HepG2 (cell line): ENCODE measurements at regions not wholly inside any gene's neighbourhood (a gene's known extent, or its start where the extent isn't known, plus 50 kb on each side); places are given as distances from the start of the nearest gene placed in this dataset.

Source experiments
- ATAC-seq: fragments of 200-7000 bp; cut with Tn5 transposase; 3 replicates; pipeline ENCODE4 v1.9.1; 2020; ENCODE audit warnings: mild to moderate bottlenecking, moderate library complexity
- BruUV-seq: library from RNA; stranded (reverse); fragments of 400-500 nt; replicated peaks from 2 replicates; lab custom pipeline; 2021; lab: Mats Ljungman, UMichigan
- CTCF ChIA-PET: fragments of 300-600 bp; formaldehyde crosslinking; extraction: SDS; loops from one replicate; lab custom pipeline; 2021; ENCODE audit warnings: low total read pairs, inconsistent platforms, low intra/inter-chr PET ratio; lab: Yijun Ruan, JAX
- POLR2A ChIA-PET: fragments of 350-600 bp; sonication (Branson Sonifier 250); formaldehyde crosslinking; loops from one replicate; lab custom pipeline; 2020; ENCODE audit warnings: antibody characterized with exemption, inconsistent platforms; lab: Yijun Ruan, JAX
- DNase-seq: peaks from one replicate; pipeline ENCODE4 v3.0.0-alpha.2; 2015; ENCODE audit warnings: low spot score
- FAIRE-seq: peaks from 3 replicates; lab custom pipeline; 2011; peaks lifted over from hg19 to GRCh38; lab: Jason Lieb, UNC
- H2AFZ ChIP-seq: one replicate; pipeline ENCODE4 v1.6.1; 2011; ENCODE audit warnings: low read length, inconsistent platforms
- H3K27ac ChIP-seq: fragments of 300-600 bp; 3 replicates; pipeline ENCODE4 v1.8.0; 2011; ENCODE audit warnings: mixed run types, mild to moderate bottlenecking, mixed read lengths, low read length, inconsistent platforms; ENCODE audit not compliant: insufficient read depth; ENCODE audit errors: extremely low read length
- H3K27me3 ChIP-seq, 2 experiments: fragments of 200-600 bp in 1 of 2; 2 replicates in 1 of 2; 3 replicates in 1 of 2; pipeline versions ENCODE4 v1.6.0 to v1.8.0; 2011; ENCODE audit warnings: low read length in 2 of 2, mild to moderate bottlenecking in 2 of 2, moderate library complexity in 2 of 2, inconsistent platforms in 1 of 2; ENCODE audit not compliant: insufficient read depth in 2 of 2, control insufficient read depth in 1 of 2
- H3K36me3 ChIP-seq, 2 experiments: fragments of 200-600 bp in 1 of 2; replicated peaks in 1 of 2; 2 replicates in 1 of 2; 3 replicates in 1 of 2; pipeline versions ENCODE4 v1.5.1 to v1.8.0; 2011; ENCODE audit warnings: low read length in 2 of 2, inconsistent platforms in 1 of 2; ENCODE audit not compliant: insufficient read depth in 2 of 2, control insufficient read depth in 1 of 2
- H3K4me1 ChIP-seq: 2 replicates; pipeline ENCODE4 v1.5.1; 2012; ENCODE audit warnings: low read length, inconsistent platforms; ENCODE audit not compliant: insufficient read depth
- H3K4me2 ChIP-seq: 2 replicates; pipeline ENCODE4 v1.6.0; 2011; ENCODE audit warnings: low read depth, low read length, inconsistent platforms
- H3K4me3 ChIP-seq, 3 experiments: fragments of 200-600 bp in 1 of 3; sonication (generic), shearing (Covaris generic) in 1 of 3; replicated peaks in 1 of 3; 2 replicates each; pipeline ENCODE4 v1.5.1; 2011 to 2016; ENCODE audit warnings: low read length in 3 of 3, inconsistent platforms in 2 of 3, low read depth in 2 of 3, mild to moderate bottlenecking in 2 of 3, control low read depth in 1 of 3, mixed read lengths in 1 of 3; ENCODE audit not compliant: insufficient read depth in 1 of 3
- H3K79me2 ChIP-seq: one replicate; pipeline ENCODE4 v1.6.1; 2011; ENCODE audit warnings: low read length, inconsistent platforms; ENCODE audit not compliant: insufficient read depth
- H3K9ac ChIP-seq: 2 replicates; pipeline ENCODE4 v1.6.0; 2011; ENCODE audit warnings: mild to moderate bottlenecking, low read depth, low read length, inconsistent platforms; ENCODE audit not compliant: insufficient read depth
- H3K9me3 ChIP-seq: 2 replicates; pipeline ENCODE4 v1.5.1; 2012; ENCODE audit warnings: mild to moderate bottlenecking, low read length
- H4K20me1 ChIP-seq: 2 replicates; pipeline ENCODE4 v1.6.0; 2011; ENCODE audit warnings: inconsistent platforms, mild to moderate bottlenecking, low read length, moderate library complexity; ENCODE audit not compliant: insufficient read depth
- ATM ChIP-seq: fragments of 450-650 bp; IDR thresholded peaks from 2 replicates; pipeline ENCODE4 v1.7.1; 2017; ENCODE audit warnings: mild to moderate bottlenecking, borderline replicate concordance
- BORCS8-MEF2B ChIP-seq: sonication (generic); formaldehyde crosslinking; IDR thresholded peaks from 2 replicates; pipeline ENCODE4 v1.8.0; 2022; ENCODE audit warnings: mild to moderate bottlenecking, missing genetic modification reagents
- IRF2 ChIP-seq: IDR thresholded peaks from 2 replicates; pipeline ENCODE4 v1.6.1; 2018; ENCODE audit warnings: missing genetic modification reagents, missing compliant biosample characterization
- KMT2B ChIP-seq: IDR thresholded peaks from 2 replicates; pipeline ENCODE4 v1.6.1; 2016; ENCODE audit warnings: missing genetic modification reagents, missing compliant biosample characterization
- MEIS1 ChIP-seq: sonication (generic); formaldehyde crosslinking; IDR thresholded peaks from 2 replicates; pipeline ENCODE4 v1.9.0; 2021; ENCODE audit warnings: mild to moderate bottlenecking, missing genetic modification reagents, moderate library complexity, borderline replicate concordance
- SOX13 ChIP-seq, 3 experiments: fragments of 450-650 bp in 1 of 3; sonication (generic) in 1 of 3; formaldehyde crosslinking in 1 of 3; IDR thresholded peaks in 2 of 3; conservative IDR thresholded peaks in 1 of 3; 2 replicates each; pipeline versions ENCODE4 v1.5.0 to v1.6.1; 2016 to 2020; ENCODE audit warnings: antibody characterized with exemption in 1 of 3, mild to moderate bottlenecking in 1 of 3, missing compliant biosample characterization in 1 of 3, missing genetic modification reagents in 1 of 3, moderate library complexity in 1 of 3
- SP1 ChIP-seq, 2 experiments: fragments of 450-650 bp in 1 of 2; sonication (generic) in 1 of 2; formaldehyde crosslinking in 1 of 2; IDR thresholded peaks; 2 replicates each; pipeline versions ENCODE4 v1.4.0 to v1.6.1; 2016 to 2020; ENCODE audit warnings: missing genetic modification reagents in 1 of 2
- ZNF292 ChIP-seq: sonication (generic); formaldehyde crosslinking; IDR thresholded peaks from 2 replicates; pipeline ENCODE4 v1.8.1; 2022; ENCODE audit warnings: mild to moderate bottlenecking, low read depth, missing genetic modification reagents, borderline replicate concordance
- WGBS: methylation state at CpG from one replicate; pipeline ENCODE4 v1.1.6; 2017; ENCODE audit warnings: low lambda C conversion rate; 5-methylcytosine and 5-hydroxymethylcytosine counted together
- in situ Hi-C: cut with HindIII; loops from 2 replicates; pipeline ENCODE4 v1.10.0; 2017; ENCODE audit warnings: low pct_unique_long_range_greater_than_20kb; ENCODE audit not compliant: extremely low pct_ligation_motif_present
- intact Hi-C: fragments of 100-400 bp; cut with micrococcal nuclease; formaldehyde crosslinking; loops from one replicate; pipeline ENCODE4 v1.10.0; 2022; ENCODE audit not compliant: unreplicated experiment
- TF ChIP-seq, protein P1 (sequence below): sonication (generic); formaldehyde crosslinking; IDR thresholded peaks from 2 replicates; pipeline ENCODE4 v1.8.1; 2022; ENCODE audit warnings: low read depth, mild to moderate bottlenecking, missing genetic modification reagents
- TF ChIP-seq, protein P2 (sequence below): sonication (generic); formaldehyde crosslinking; IDR thresholded peaks from 2 replicates; pipeline ENCODE4 v1.5.0; 2020; ENCODE audit warnings: missing genetic modification reagents

DNA sequence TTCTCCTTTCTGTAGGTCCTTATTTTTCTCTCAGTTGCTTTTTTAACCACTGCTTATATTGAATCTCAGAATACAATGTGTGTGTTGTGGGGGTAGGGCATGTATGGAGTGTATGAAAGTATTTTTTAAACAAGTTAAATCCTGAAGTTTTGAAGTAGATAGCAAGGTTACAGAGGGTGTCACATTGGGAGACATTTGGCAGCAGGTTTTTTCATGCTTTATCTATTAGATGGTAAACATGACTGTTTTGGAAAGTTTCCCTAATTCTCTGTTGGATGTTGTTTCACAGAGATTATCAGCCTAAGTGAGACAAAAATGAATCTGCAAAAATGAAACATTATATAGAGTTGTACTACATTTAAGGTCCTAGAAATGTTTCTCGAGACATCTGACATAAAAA, 190.6 kb upstream of the ARPP21 start:
- Histone ChIP-seq H3K4me2 (no peak overlapping the region), H3K27ac (no peak overlapping the region), H3K79me2 (no peaks in the 10 kb centered on the region), H3K36me3 (no peaks in the 10 kb centered on the region), H3K9me3 (peaks cover 20% of the 10 kb centered on the region; the same call in 1 of the 2 replicates), H2AFZ (no peak overlapping the region), H3K9ac (no peak overlapping the region), H3K27me3 (no peaks in the 10 kb centered on the region; a peak in 1 of 5 replicates), H3K4me3 (no peak overlapping the region), H4K20me1 (no peaks in the 10 kb centered on the region), H3K4me1 (no peaks in the 10 kb centered on the region)
- BruUV-seq = no TSS peak
- POLR2A ChIA-PET = no interaction called here
- DNase-seq (no peak), FAIRE-seq (no peak), ATAC-seq (no peak)
- 0% methylated on average over 1 of the region's 1 CpG for WGBS
- in situ Hi-C loops = no loop called here
- intact Hi-C loops = no loop called here
- CTCF ChIA-PET = no interaction called here
- TF ChIP-seq BORCS8-MEF2B (CRISPR knock-in tag) = no peak
- TF ChIP-seq, protein P1, sequence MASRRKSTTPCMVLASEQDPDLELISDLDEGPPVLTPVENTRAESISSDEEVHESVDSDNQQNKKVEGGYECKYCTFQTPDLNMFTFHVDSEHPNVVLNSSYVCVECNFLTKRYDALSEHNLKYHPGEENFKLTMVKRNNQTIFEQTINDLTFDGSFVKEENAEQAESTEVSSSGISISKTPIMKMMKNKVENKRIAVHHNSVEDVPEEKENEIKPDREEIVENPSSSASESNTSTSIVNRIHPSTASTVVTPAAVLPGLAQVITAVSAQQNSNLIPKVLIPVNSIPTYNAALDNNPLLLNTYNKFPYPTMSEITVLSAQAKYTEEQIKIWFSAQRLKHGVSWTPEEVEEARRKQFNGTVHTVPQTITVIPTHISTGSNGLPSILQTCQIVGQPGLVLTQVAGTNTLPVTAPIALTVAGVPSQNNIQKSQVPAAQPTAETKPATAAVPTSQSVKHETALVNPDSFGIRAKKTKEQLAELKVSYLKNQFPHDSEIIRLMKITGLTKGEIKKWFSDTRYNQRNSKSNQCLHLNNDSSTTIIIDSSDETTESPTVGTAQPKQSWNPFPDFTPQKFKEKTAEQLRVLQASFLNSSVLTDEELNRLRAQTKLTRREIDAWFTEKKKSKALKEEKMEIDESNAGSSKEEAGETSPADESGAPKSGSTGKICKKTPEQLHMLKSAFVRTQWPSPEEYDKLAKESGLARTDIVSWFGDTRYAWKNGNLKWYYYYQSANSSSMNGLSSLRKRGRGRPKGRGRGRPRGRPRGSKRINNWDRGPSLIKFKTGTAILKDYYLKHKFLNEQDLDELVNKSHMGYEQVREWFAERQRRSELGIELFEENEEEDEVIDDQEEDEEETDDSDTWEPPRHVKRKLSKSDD = no peak
- TF ChIP-seq KMT2B (CRISPR knock-in tag) = no peak
- TF ChIP-seq ZNF292 (CRISPR knock-in tag) = no peak
- TF ChIP-seq, protein P2, sequence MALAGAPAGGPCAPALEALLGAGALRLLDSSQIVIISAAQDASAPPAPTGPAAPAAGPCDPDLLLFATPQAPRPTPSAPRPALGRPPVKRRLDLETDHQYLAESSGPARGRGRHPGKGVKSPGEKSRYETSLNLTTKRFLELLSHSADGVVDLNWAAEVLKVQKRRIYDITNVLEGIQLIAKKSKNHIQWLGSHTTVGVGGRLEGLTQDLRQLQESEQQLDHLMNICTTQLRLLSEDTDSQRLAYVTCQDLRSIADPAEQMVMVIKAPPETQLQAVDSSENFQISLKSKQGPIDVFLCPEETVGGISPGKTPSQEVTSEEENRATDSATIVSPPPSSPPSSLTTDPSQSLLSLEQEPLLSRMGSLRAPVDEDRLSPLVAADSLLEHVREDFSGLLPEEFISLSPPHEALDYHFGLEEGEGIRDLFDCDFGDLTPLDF (CRISPR knock-in tag) = no peak
- TF ChIP-seq ATM = no peak
- TF ChIP-seq SP1 (IDR thresholded peaks at IDR 0.05) = no peak
- no peak for TF ChIP-seq SP1 (CRISPR knock-in tag; IDR thresholded peaks at IDR 0.05)
- no peak for TF ChIP-seq SOX13 (IDR thresholded peaks at IDR 0.05)
- TF ChIP-seq SOX13 (CRISPR knock-in tag; conservative IDR thresholded peaks at IDR 0.05 in 1 of 2, IDR thresholded peaks at IDR 0.05 in 1 of 2) = no peak
- TF ChIP-seq IRF2 (CRISPR knock-in tag) = no peak
- no peak for TF ChIP-seq MEIS1
